Stimulated activated CD4-positive, alpha-beta T cell treated with anti-CD3 and anti-CD28 coated beads, TNF-alpha, amount 100 ng/mL, for 24 hours (primary cell): ENCODE measurements at regions not wholly inside any gene's neighbourhood (a gene's known extent, or its start where the extent isn't known, plus 50 kb on each side); places are given as distances from the start of the nearest gene placed in this dataset.

Experiments
- DNase-seq, 3 experiments: peaks; one replicate each; pipeline ENCODE4 v3.0.0-alpha.2; 2020; ENCODE audit warnings: low read depth in 3 of 3

GRCh38 chr18:72187956-72188355, 356.2 kb downstream of the CBLN2 start:
- no peak for DNase-seq

- DNase-seq = no peak
Observed at GRCh38 chr18:72181241-72181764, 362.8 kb downstream of the CBLN2 start.

GRCh38 chr18:72180689-72181088, 363.5 kb downstream of the CBLN2 start:
- DNase-seq = no peak

- DNase-seq = no peak
Observed at GRCh38 chr18:72174972-72175649, 369.0 kb downstream of the CBLN2 start.

GRCh38 chr18:72171596-72171995, 372.5 kb downstream of the CBLN2 start:
- DNase-seq = no peak

GRCh38 chr18:72161691-72162090, 382.5 kb downstream of the CBLN2 start:
- no peak for DNase-seq

GRCh38 chr18:72160510-72161445, 383.4 kb downstream of the CBLN2 start:
- DNase-seq = no peak

GRCh38 chr18:72155327-72155726, 388.8 kb downstream of the CBLN2 start:
- DNase-seq = no peak

GRCh38 chr18:72154926-72155325, 389.2 kb downstream of the CBLN2 start:
- DNase-seq = no peak

- DNase-seq = no peak
Observed at GRCh38 chr18:72152935-72153334, 391.2 kb downstream of the CBLN2 start.

GRCh38 chr18:72147830-72148229, 396.3 kb downstream of the CBLN2 start:
- no peak for DNase-seq

- DNase-seq = no peak
Observed at GRCh38 chr18:72140007-72140406, 404.1 kb downstream of the CBLN2 start.

- DNase-seq = no peak
Observed at GRCh38 chr18:72128649-72129048, 415.5 kb downstream of the CBLN2 start.

GRCh38 chr18:72122103-72122502, 422.0 kb downstream of the CBLN2 start:
- no peak for DNase-seq

GRCh38 chr18:72119082-72119481, 425.1 kb downstream of the CBLN2 start:
- no peak for DNase-seq

- no peak for DNase-seq
Observed at GRCh38 chr18:72114801-72115594, 429.1 kb downstream of the CBLN2 start.

- no peak for DNase-seq
Observed at GRCh38 chr18:72107647-72108383, 436.3 kb downstream of the CBLN2 start.

GRCh38 chr18:72104851-72105250, 439.3 kb downstream of the CBLN2 start:
- DNase-seq = no peak

GRCh38 chr18:72102412-72102811, 441.7 kb downstream of the CBLN2 start:
- no peak for DNase-seq

- DNase-seq = no peak
Observed at GRCh38 chr18:72100465-72101004, 443.6 kb downstream of the CBLN2 start.

- DNase-seq = no peak
Observed at GRCh38 chr18:72091369-72091768, 452.8 kb downstream of the CBLN2 start.
